KMS-11 (cell line): ENCODE measurements at regions not wholly inside any gene's neighbourhood (a gene's known extent, or its start where the extent isn't known, plus 50 kb on each side); places are given as distances from the start of the nearest gene placed in this dataset.

Source experiments
- H2AFZ ChIP-seq: fragments of 200-600 bp; sonication (generic); 2 replicates; pipeline ENCODE4 v1.6.1; 2016; ENCODE audit warnings: antibody characterized with exemption, mixed run types, low read depth
- H3K27ac ChIP-seq: fragments of 200-600 bp; sonication (generic); 2 replicates; pipeline ENCODE4 v1.6.1; 2016; ENCODE audit warnings: mild to moderate bottlenecking, mixed run types
- H3K27me3 ChIP-seq: fragments of 200-600 bp; sonication (generic); 2 replicates; pipeline ENCODE4 v1.6.1; 2017; ENCODE audit warnings: mild to moderate bottlenecking, low read depth, mixed run types, moderate library complexity; ENCODE audit not compliant: insufficient read depth
- H3K36me3 ChIP-seq: fragments of 200-600 bp; sonication (generic); 2 replicates; pipeline ENCODE4 v1.6.1; 2017; ENCODE audit warnings: mild to moderate bottlenecking, mixed run types; ENCODE audit not compliant: insufficient read depth
- H3K4me1 ChIP-seq: fragments of 200-600 bp; sonication (generic); 2 replicates; pipeline ENCODE4 v1.6.1; 2016; ENCODE audit warnings: mild to moderate bottlenecking, low read depth, mixed run types; ENCODE audit not compliant: poor library complexity, severe bottlenecking
- H3K4me2 ChIP-seq: fragments of 200-600 bp; sonication (generic); 2 replicates; pipeline ENCODE4 v1.7.0; 2016; ENCODE audit warnings: mild to moderate bottlenecking, mixed run types
- H3K4me3 ChIP-seq: fragments of 200-600 bp; sonication (generic); IDR thresholded peaks from 2 replicates; pipeline ENCODE4 v1.6.1; 2017; ENCODE audit warnings: low read depth, low read length, mixed read lengths; ENCODE audit not compliant: insufficient read depth
- H3K79me2 ChIP-seq: fragments of 200-600 bp; sonication (generic); 2 replicates; pipeline ENCODE4 v1.6.1; 2016; ENCODE audit warnings: low read depth, mixed run types; ENCODE audit not compliant: insufficient read depth
- H3K9ac ChIP-seq: fragments of 200-600 bp; sonication (generic); 2 replicates; pipeline ENCODE4 v1.6.1; 2016; ENCODE audit warnings: mild to moderate bottlenecking, mixed run types
- H4K20me1 ChIP-seq: fragments of 200-600 bp; sonication (generic); 2 replicates; pipeline ENCODE4 v1.6.1; 2016; ENCODE audit warnings: mild to moderate bottlenecking, mixed run types; ENCODE audit not compliant: insufficient read depth
- TF ChIP-seq, protein P1 (sequence below): fragments of 200-600 bp; sonication (generic); conservative IDR thresholded peaks from 2 replicates; pipeline ENCODE4 v1.6.1; 2017; ENCODE audit warnings: low read depth, mild to moderate bottlenecking, antibody characterized with exemption, low read length, moderate library complexity, mixed read lengths

DNA sequence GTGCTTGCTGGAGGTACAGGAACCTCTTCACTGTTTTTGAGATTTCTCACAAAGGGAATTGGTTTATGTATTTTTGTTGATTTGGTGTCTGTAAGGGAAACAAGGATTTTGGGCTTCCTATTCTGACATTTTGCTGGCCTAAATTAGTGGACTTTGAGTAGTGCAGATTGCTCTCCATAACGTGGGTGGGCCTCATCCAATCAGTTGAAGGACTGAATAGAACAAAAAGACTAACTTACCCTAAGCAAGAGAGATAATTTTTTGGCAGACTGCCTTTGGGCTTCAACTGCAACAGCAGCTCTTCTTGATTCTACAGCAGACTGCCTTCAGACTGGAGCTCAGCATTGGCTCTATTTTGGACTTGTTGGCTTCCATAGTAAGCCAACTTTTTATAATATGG is 93.2 kb downstream of the MSX2 start:
- Histone ChIP-seq H3K9ac (no peak overlapping the region), H3K36me3 (no peaks in the 10 kb centered on the region), H3K4me1 (no peaks in the 10 kb centered on the region), H3K4me2 (no peak overlapping the region), H3K27me3 (no peaks in the 10 kb centered on the region), H3K27ac (no peak overlapping the region), H2AFZ (no peak overlapping the region), H3K79me2 (no peaks in the 10 kb centered on the region), H3K4me3 (no peak overlapping the region), H4K20me1 (no peaks in the 10 kb centered on the region)
- TF ChIP-seq, protein P1, sequence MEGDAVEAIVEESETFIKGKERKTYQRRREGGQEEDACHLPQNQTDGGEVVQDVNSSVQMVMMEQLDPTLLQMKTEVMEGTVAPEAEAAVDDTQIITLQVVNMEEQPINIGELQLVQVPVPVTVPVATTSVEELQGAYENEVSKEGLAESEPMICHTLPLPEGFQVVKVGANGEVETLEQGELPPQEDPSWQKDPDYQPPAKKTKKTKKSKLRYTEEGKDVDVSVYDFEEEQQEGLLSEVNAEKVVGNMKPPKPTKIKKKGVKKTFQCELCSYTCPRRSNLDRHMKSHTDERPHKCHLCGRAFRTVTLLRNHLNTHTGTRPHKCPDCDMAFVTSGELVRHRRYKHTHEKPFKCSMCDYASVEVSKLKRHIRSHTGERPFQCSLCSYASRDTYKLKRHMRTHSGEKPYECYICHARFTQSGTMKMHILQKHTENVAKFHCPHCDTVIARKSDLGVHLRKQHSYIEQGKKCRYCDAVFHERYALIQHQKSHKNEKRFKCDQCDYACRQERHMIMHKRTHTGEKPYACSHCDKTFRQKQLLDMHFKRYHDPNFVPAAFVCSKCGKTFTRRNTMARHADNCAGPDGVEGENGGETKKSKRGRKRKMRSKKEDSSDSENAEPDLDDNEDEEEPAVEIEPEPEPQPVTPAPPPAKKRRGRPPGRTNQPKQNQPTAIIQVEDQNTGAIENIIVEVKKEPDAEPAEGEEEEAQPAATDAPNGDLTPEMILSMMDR: no peak

- Histone ChIP-seq H4K20me1 (no peaks in the 10 kb centered on the region), H3K4me1 (no peaks in the 10 kb centered on the region), H3K4me3 (no peak overlapping the region), H2AFZ (no peak overlapping the region), H3K27ac (no peak overlapping the region), H3K4me2 (no peak overlapping the region), H3K9ac (no peak overlapping the region), H3K27me3 (no peaks in the 10 kb centered on the region), H3K36me3 (no peaks in the 10 kb centered on the region), H3K79me2 (no peaks in the 10 kb centered on the region)
- TF ChIP-seq, protein P1: no peak
Measured at GRCh38 chr5:174816858-174817257, 92.5 kb downstream of the MSX2 start.

GRCh38 chr5:174811438-174811837 is 87.1 kb downstream of the MSX2 start:
- Histone ChIP-seq H2AFZ (no peak overlapping the region), H3K79me2 (no peaks in the 10 kb centered on the region), H3K4me3 (no peak overlapping the region)

DNA sequence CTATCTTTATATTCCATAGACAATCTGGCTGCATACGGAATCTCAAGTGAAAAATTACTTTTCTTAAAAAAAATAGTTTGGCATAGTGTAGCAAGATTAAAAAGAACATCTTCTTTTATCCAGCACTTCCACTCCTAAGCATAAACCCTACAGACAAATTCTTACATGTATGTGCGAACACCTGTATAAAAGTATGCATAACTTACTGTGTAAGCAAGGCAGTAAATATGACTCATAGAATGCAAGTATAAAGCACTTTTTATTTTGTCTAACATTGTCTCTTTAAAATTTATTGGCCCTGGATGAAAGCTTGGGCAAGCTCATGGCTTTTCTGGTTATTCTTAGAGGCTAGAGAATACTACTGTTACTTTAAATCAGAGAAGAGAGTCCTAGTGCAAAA is 86.4 kb downstream of the MSX2 start:
- no peak overlapping the region for H3K4me2 ChIP-seq
- H2AFZ ChIP-seq: no peak overlapping the region
- H3K27ac ChIP-seq: no peak overlapping the region
- H3K4me1 ChIP-seq: no peaks in the 10 kb centered on the region
- H3K79me2 ChIP-seq: no peaks in the 10 kb centered on the region
- no peaks in the 10 kb centered on the region for H3K27me3 ChIP-seq
- H3K9ac ChIP-seq: no peak overlapping the region
- H4K20me1 ChIP-seq: no peaks in the 10 kb centered on the region
- H3K4me3 ChIP-seq: no peak overlapping the region
- TF ChIP-seq, protein P1: no peak
- no peaks in the 10 kb centered on the region for H3K36me3 ChIP-seq

More at GRCh38 chr5:174811438-174811837, 87.1 kb downstream of the MSX2 start:
- H3K27ac ChIP-seq: no peak overlapping the region
- no peaks in the 10 kb centered on the region for H3K4me1 ChIP-seq
- no peak overlapping the region for H3K9ac ChIP-seq
- no peaks in the 10 kb centered on the region for H3K36me3 ChIP-seq
- no peaks in the 10 kb centered on the region for H4K20me1 ChIP-seq
- H3K4me2 ChIP-seq: no peak overlapping the region
- H3K27me3 ChIP-seq: no peaks in the 10 kb centered on the region
- TF ChIP-seq, protein P1: no peak

- no peaks in the 10 kb centered on the region for H3K36me3 ChIP-seq
- no peaks in the 10 kb centered on the region for H3K79me2 ChIP-seq
- no peak overlapping the region for H3K4me3 ChIP-seq
- no peak overlapping the region for H3K4me2 ChIP-seq
- no peaks in the 10 kb centered on the region for H3K4me1 ChIP-seq
- H3K9ac ChIP-seq: no peak overlapping the region
- no peaks in the 10 kb centered on the region for H3K27me3 ChIP-seq
- TF ChIP-seq, protein P1: no peak
- H2AFZ ChIP-seq: no peak overlapping the region
- H4K20me1 ChIP-seq: no peaks in the 10 kb centered on the region
- H3K27ac ChIP-seq: no peak overlapping the region
Measured at GRCh38 chr5:174807471-174807870, 83.1 kb downstream of the MSX2 start.
